HEK293 (cell line): ENCODE measurements at regions not wholly inside any gene's neighbourhood (a gene's known extent, or its start where the extent isn't known, plus 50 kb on each side); places are given as distances from the start of the nearest gene placed in this dataset.

Experiments
- CTCF ChIA-PET: fragments of 350-600 bp; formaldehyde crosslinking; extraction: SDS; loops from one replicate; lab custom pipeline; 2021; ENCODE audit warnings: antibody characterized with exemption; lab: Yijun Ruan, JAX
- POLR2A ChIA-PET: fragments of 300-600 bp; formaldehyde crosslinking; extraction: SDS; loops from one replicate; lab custom pipeline; 2020; ENCODE audit warnings: antibody characterized with exemption, inconsistent platforms; lab: Yijun Ruan, JAX
- H3K27ac ChIP-seq: fragments of 200-500 bp; sonication (Bioruptor generic); 2 replicates; pipeline ENCODE4 v1.5.1; 2014; ENCODE audit warnings: low read depth, low read length, control low read depth, inconsistent platforms; ENCODE audit errors: extremely low read depth
- H3K36me3 ChIP-seq, 2 experiments: fragments of 200-500 bp in 1 of 2; sonication (Bioruptor generic) in 1 of 2; 1 replicate in 1 of 2; 2 replicates in 1 of 2; pipeline ENCODE4 v1.5.1; 2014 to 2017; ENCODE audit warnings: inconsistent platforms in 2 of 2, low read length in 2 of 2; ENCODE audit not compliant: control insufficient read depth in 2 of 2, insufficient read depth in 1 of 2
- H3K4me1 ChIP-seq: fragments of 200-500 bp; sonication (Bioruptor generic); 2 replicates; pipeline ENCODE4 v1.5.1; 2014; ENCODE audit warnings: mild to moderate bottlenecking, low read length, inconsistent platforms; ENCODE audit not compliant: control insufficient read depth, insufficient read depth
- H3K4me3 ChIP-seq: 2 replicates; pipeline ENCODE4 v1.5.1; 2011; ENCODE audit warnings: low read depth, mild to moderate bottlenecking, control low read depth, low read length, moderate library complexity
- H3K9me3 ChIP-seq: fragments of 200-500 bp; sonication (Bioruptor generic); 2 replicates; pipeline ENCODE4 v1.5.1; 2014; ENCODE audit warnings: low read depth, low read length, inconsistent platforms; ENCODE audit not compliant: control insufficient read depth, insufficient read depth
- IKZF3 ChIP-seq: fragments of 450-650 bp; IDR thresholded peaks from 2 replicates; pipeline ENCODE4 v1.5.0; 2018; ENCODE audit warnings: missing biosample characterization, mild to moderate bottlenecking, missing genetic modification characterization, moderate library complexity
- KLF10 ChIP-seq: fragments of 450-650 bp; IDR thresholded peaks from 2 replicates; pipeline ENCODE4 v1.5.1; 2018; ENCODE audit warnings: missing biosample characterization, mild to moderate bottlenecking, missing genetic modification characterization
- MZF1 ChIP-seq: fragments of 450-650 bp; formaldehyde crosslinking; IDR thresholded peaks from 2 replicates; pipeline ENCODE4 v1.5.1; 2017; ENCODE audit warnings: missing biosample characterization, missing genetic modification characterization, borderline replicate concordance
- PRDM10 ChIP-seq: fragments of 450-650 bp; formaldehyde crosslinking; IDR thresholded peaks from 2 replicates; pipeline ENCODE4 v1.5.1; 2016; ENCODE audit warnings: missing biosample characterization, missing genetic modification characterization
- SALL2 ChIP-seq: fragments of 450-650 bp; formaldehyde crosslinking; IDR thresholded peaks from 2 replicates; pipeline ENCODE4 v1.5.0; 2017; ENCODE audit warnings: missing biosample characterization, mild to moderate bottlenecking, missing genetic modification characterization, borderline replicate concordance
- SCRT2 ChIP-seq: fragments of 450-650 bp; formaldehyde crosslinking; IDR thresholded peaks from 2 replicates; pipeline ENCODE4 v1.5.1; 2016; ENCODE audit warnings: missing biosample characterization, missing genetic modification characterization
- SP3 ChIP-seq: fragments of 450-650 bp; formaldehyde crosslinking; IDR thresholded peaks from 2 replicates; pipeline ENCODE4 v1.5.1; 2016; ENCODE audit warnings: missing biosample characterization, missing genetic modification characterization
- TCF7L2 ChIP-seq: IDR thresholded peaks from 2 replicates; pipeline ENCODE4 v1.6.1; 2011; ENCODE audit warnings: low read depth, mild to moderate bottlenecking, inconsistent platforms, low read length, moderate library complexity, borderline replicate concordance
- TRIM28 ChIP-seq: IDR thresholded peaks from 2 replicates; pipeline ENCODE4 v1.6.1; 2011; ENCODE audit warnings: low read length, control low read depth, borderline replicate concordance
- ZFP37 ChIP-seq: fragments of 450-650 bp; formaldehyde crosslinking; IDR thresholded peaks from 2 replicates; pipeline ENCODE4 v1.5.1; 2016; ENCODE audit warnings: missing biosample characterization, missing genetic modification characterization
- ZIC2 ChIP-seq: fragments of 450-650 bp; formaldehyde crosslinking; IDR thresholded peaks from 2 replicates; pipeline ENCODE4 v1.5.1; 2016; ENCODE audit warnings: missing biosample characterization, missing genetic modification characterization
- ZNF140 ChIP-seq: fragments of 450-650 bp; formaldehyde crosslinking; IDR thresholded peaks from 2 replicates; pipeline ENCODE4 v1.5.1; 2016; ENCODE audit warnings: missing biosample characterization, missing genetic modification characterization
- ZNF18 ChIP-seq: fragments of 450-650 bp; formaldehyde crosslinking; IDR thresholded peaks from 2 replicates; pipeline ENCODE4 v1.5.1; 2016; ENCODE audit warnings: missing biosample characterization, missing genetic modification characterization
- ZNF280C ChIP-seq: fragments of 450-650 bp; formaldehyde crosslinking; IDR thresholded peaks from 2 replicates; pipeline ENCODE4 v1.5.1; 2016; ENCODE audit warnings: missing biosample characterization, missing genetic modification characterization
- ZNF302 ChIP-seq: fragments of 450-650 bp; formaldehyde crosslinking; IDR thresholded peaks from 2 replicates; pipeline ENCODE4 v1.5.1; 2016; ENCODE audit warnings: missing biosample characterization, missing genetic modification characterization, low read depth
- ZNF341 ChIP-seq: fragments of 450-650 bp; formaldehyde crosslinking; IDR thresholded peaks from 2 replicates; pipeline ENCODE4; 2016; ENCODE audit warnings: low read depth, missing biosample characterization, missing genetic modification characterization
- ZNF404 ChIP-seq: fragments of 450-650 bp; formaldehyde crosslinking; IDR thresholded peaks from 2 replicates; pipeline ENCODE4 v1.5.1; 2017; ENCODE audit warnings: missing biosample characterization, missing genetic modification characterization
- ZNF548 ChIP-seq: fragments of 450-650 bp; formaldehyde crosslinking; IDR thresholded peaks from 2 replicates; pipeline ENCODE4 v1.5.1; 2016; ENCODE audit warnings: missing biosample characterization, missing genetic modification characterization
- ZNF558 ChIP-seq: fragments of 450-650 bp; formaldehyde crosslinking; IDR thresholded peaks from 2 replicates; pipeline ENCODE4 v1.5.1; 2016; ENCODE audit warnings: missing biosample characterization, missing genetic modification characterization
- ZNF561 ChIP-seq: fragments of 450-650 bp; IDR thresholded peaks from 2 replicates; pipeline ENCODE4 v1.5.1; 2018; ENCODE audit warnings: missing biosample characterization, missing genetic modification characterization, borderline replicate concordance
- ZNF626 ChIP-seq: fragments of 450-650 bp; sonication (Bioruptor Pico); formaldehyde crosslinking; IDR thresholded peaks from 2 replicates; pipeline ENCODE4 v1.5.1; 2018; ENCODE audit warnings: missing biosample characterization, missing genetic modification characterization, inconsistent platforms
- ZNF645 ChIP-seq: fragments of 450-650 bp; formaldehyde crosslinking; IDR thresholded peaks from 2 replicates; pipeline ENCODE4; 2016; ENCODE audit warnings: missing biosample characterization, missing genetic modification characterization
- ZNF776 ChIP-seq: fragments of 450-650 bp; formaldehyde crosslinking; IDR thresholded peaks from 2 replicates; pipeline ENCODE4 v1.5.0; 2017; ENCODE audit warnings: missing biosample characterization, missing genetic modification characterization, borderline replicate concordance
- ZNF777 ChIP-seq: fragments of 450-650 bp; formaldehyde crosslinking; IDR thresholded peaks from 2 replicates; pipeline ENCODE4 v1.5.1; 2017; ENCODE audit warnings: missing biosample characterization, missing genetic modification characterization, borderline replicate concordance
- ZNF792 ChIP-seq: fragments of 450-650 bp; formaldehyde crosslinking; IDR thresholded peaks from 2 replicates; pipeline ENCODE4 v1.5.1; 2016; ENCODE audit warnings: missing biosample characterization, missing genetic modification characterization
- ZSCAN16 ChIP-seq: fragments of 450-650 bp; formaldehyde crosslinking; IDR thresholded peaks from 2 replicates; pipeline ENCODE4 v1.5.1; 2016; ENCODE audit warnings: missing biosample characterization, missing genetic modification characterization
- ZXDB ChIP-seq: fragments of 450-650 bp; formaldehyde crosslinking; IDR thresholded peaks from 2 replicates; pipeline ENCODE4 v1.5.1; 2016; ENCODE audit warnings: missing biosample characterization, missing genetic modification characterization

- Histone ChIP-seq H3K4me3 (no peak overlapping the region), H3K36me3 (no peaks in the 10 kb centered on the region), H3K4me1 (peaks cover 5% of the 10 kb centered on the region; the same call in 1 of the 2 replicates), H3K27ac (no peak overlapping the region), H3K9me3 (no peaks in the 10 kb centered on the region)
- TF ChIP-seq SP3 (tag by site-specific recombination) (no peak), ZIC2 (peak; percentile 22; the same call in 1 of the 2 replicates), ZNF792 (no peak)
- POLR2A ChIA-PET, result no interaction called here
- CTCF ChIA-PET, result interaction anchor here (0.6 to 0.8 kb wide), 2 partner anchors 284 to 617 kb away, joined by 4 read pairs; no protein-coding TSS in a partner anchor
Measured at GRCh38 chr1:30090162-30090820, 633.1 kb downstream of the MATN1 start.

- no peaks in the 10 kb centered on the region for H3K9me3 ChIP-seq
- no peak overlapping the region for H3K27ac ChIP-seq
- ChIA-PET CTCF (interaction anchor here (0.7 to 1.6 kb wide), 6 partner anchors 9 to 1223 kb away, joined by 3 to 13 read pairs (median 3); no protein-coding TSS in a partner anchor), POLR2A (no interaction called here)
- H3K4me3 ChIP-seq, result no peak overlapping the region
- no peaks in the 10 kb centered on the region for H3K36me3 ChIP-seq
- H3K4me1 ChIP-seq, result peaks cover 6% of the 10 kb centered on the region; the same call in 1 of the 2 replicates
- TF ChIP-seq ZNF404 (tag by site-specific recombination), result no peak
- no peak for TF ChIP-seq SCRT2 (tag by site-specific recombination)
- peak; percentile 23; the same call in 1 of the 2 replicates for TF ChIP-seq MZF1 (tag by site-specific recombination)
- no peak for TF ChIP-seq SALL2 (tag by site-specific recombination)
- no peak for TF ChIP-seq ZNF558
- no peak for TF ChIP-seq TCF7L2
- 0 out of 2 replicates have a peak, but pooled peaks have one; percentile 23 for TF ChIP-seq ZNF776 (tag by site-specific recombination)
- 0 out of 2 replicates have a peak, but pooled peaks have one; percentile 58 for TF ChIP-seq KLF10 (tag by site-specific recombination)
- TF ChIP-seq ZNF645 (tag by site-specific recombination), result no peak
- no peak for TF ChIP-seq ZNF302 (tag by site-specific recombination)
- peak; percentile 79; the same call in 1 of the 2 replicates for TF ChIP-seq ZNF561 (tag by site-specific recombination)
- peak; percentile 17 for TF ChIP-seq ZNF341 (tag by site-specific recombination)
- 0 out of 2 replicates have a peak, but pooled peaks have one; percentile 9 for TF ChIP-seq PRDM10
- no peak for TF ChIP-seq ZFP37 (tag by site-specific recombination)
- no peak; the same call in 1 of the 2 replicates for TF ChIP-seq TRIM28
- TF ChIP-seq ZXDB (tag by site-specific recombination), result no peak
- no peak for TF ChIP-seq ZNF280C (tag by site-specific recombination)
- no peak for TF ChIP-seq ZNF18 (tag by site-specific recombination)
- no peak for TF ChIP-seq ZNF548 (tag by site-specific recombination)
- 0 out of 2 replicates have a peak, but pooled peaks have one; percentile 31 for TF ChIP-seq IKZF3 (tag by site-specific recombination)
- TF ChIP-seq ZNF777 (tag by site-specific recombination), result no peak
- TF ChIP-seq ZNF140 (tag by site-specific recombination), result no peak
- TF ChIP-seq ZSCAN16 (tag by site-specific recombination), result no peak
- no peak for TF ChIP-seq ZNF626 (tag by site-specific recombination)
Measured at GRCh38 chr1:30089024-30089430, 634.4 kb downstream of the MATN1 start.
